Right kidney (tissue), 1 donor: ENCODE measurements at regions not wholly inside any gene's neighbourhood (a gene's known extent, or its start where the extent isn't known, plus 50 kb on each side); places are given as distances from the start of the nearest gene placed in this dataset.
"Not testable (repeated sequence)": the region's sequence is repeated elsewhere in the genome, so short reads cannot be mapped to it uniquely, and the experiment has no call there.

ENCODE experiments used
- DNase-seq: peaks from one replicate; pipeline ENCODE4 v3.0.0-alpha.2; 2016

DNA sequence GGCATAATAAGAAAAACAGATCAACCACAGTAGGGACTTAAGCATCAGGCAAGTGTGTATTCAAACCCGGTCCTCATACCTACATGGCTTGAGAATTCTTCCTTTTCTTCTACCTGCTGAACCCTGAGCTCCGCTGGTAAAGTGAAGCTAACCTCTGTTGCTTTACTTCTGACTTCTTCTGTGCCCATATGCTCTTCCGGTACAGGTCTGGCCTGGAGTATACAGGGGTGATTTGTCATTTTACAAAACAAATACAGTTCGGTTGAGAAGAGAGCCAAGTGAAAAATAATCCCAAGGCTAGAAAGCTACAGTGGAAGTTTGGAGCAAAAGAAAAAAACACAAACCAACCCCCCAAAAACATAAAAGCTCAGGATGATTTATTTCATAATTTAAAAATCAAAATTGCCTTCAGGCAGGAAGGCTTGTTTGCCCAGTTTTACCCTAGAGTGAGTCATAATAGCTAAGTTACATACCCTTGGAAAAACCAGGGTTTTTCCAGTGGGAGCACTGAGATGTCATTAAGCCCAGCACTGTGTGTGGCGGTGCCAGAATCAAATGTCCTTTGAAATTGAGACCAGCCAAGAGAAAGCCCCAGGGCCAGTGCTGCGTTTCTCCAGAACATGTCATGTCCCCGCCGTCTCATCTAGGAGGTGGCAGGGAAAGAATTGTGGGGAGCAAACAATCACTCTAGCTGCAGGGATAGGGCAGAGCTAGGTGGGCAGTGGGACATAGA lies 305.5 kb upstream of the ISX start:
- no peak for DNase-seq

DNA sequence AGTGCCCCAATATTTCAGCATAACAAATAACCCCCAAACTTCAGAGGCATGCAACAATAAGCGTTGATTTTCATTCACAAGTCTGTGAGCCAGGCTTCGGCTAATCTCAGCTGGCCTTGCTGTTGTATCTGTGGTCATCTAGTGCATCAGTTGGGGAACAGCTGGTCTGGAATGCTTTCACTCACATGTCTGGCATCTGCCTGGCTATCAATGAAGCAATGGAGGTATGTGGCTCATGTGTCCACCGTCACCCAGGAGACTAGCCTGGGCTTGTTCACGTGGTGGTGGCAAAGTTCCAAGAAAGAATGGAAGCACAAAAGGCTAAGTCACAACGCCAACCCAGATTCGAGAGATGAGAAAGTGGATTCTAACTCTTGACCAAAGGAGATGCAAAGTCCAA lies 304.8 kb upstream of the ISX start:
- DNase-seq, result no peak

DNA sequence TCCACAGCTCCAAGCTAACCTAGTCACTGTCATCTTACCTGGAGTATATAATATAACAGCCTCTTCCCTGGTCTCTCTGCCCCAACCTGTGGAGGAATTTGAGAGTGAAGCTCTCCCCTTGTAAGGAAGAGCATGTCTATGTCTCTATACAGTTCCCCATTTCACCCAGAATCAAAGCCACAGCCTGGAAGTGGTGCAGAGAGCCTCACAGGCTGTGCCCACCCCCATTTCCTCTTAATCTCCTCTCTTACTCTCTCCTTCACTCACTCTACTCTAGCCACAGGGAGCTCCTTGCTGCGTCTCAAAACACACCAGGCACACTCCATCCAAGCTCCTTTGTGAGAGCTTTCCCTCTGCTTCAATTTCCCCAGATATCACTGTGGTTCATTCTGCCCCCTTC lies 302.5 kb upstream of the ISX start:
- no peak for DNase-seq

DNA sequence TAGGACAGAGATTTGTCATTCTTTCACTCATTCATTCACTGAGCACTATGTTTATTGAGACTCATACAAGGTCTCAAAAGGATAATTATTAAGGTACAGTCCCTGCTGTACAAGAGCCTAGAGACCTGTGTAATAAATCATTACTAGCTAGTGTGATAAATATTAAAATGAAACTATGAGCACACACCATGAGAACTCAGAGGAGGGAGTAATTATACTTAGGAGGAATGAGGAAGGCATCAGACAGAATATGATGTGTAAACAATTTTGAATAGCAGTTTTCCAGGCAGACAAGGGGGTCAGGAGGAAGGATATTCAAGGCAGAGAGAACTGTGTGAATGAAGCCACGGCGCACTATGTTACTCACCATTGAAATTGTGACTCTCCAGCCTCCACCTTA lies 300.8 kb upstream of the ISX start:
- no peak for DNase-seq

DNA sequence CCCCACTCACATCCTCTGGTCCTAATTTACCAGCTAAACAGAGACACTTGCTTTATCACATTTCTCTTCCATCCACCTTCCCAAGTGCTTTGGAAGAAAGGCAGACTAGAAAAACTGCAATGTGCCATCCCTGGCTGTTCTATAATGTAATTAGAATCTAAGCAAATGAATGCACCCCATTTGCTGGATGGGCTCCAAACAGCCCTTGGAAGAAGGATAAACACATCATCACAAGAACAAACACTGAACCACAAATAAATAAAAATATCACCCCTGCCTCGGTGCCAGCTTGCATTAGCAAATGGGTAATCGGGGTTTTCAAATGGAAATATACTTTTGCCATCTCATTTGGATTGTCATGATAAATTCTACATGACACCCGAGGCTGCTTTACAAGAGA lies 296.6 kb upstream of the ISX start:
- DNase-seq, result no peak

- DNase-seq, result no peak
These were observed 289.1 kb upstream of the ISX start for GRCh38 chr22:34776817-34777216.

DNA sequence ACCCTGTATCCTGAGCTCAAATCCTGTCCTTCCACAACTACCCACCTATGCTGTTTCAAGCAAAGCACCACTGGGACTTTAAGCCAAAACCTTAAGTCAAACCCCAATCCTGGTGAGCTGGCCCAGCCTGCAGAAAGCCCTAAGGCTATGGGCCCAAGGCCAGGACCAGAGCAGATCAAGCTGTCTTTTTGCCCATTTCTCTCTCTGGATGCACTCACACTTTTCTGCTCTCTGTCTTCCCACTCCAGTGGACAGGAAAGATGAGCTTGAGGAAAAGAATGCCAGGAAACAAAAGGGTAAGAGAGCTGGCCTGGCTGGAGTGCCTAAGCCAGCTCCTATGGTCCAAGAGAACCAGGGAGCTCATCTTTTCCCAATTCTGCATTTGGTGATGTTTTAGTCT lies 284.3 kb upstream of the ISX start:
- no peak for DNase-seq

DNA sequence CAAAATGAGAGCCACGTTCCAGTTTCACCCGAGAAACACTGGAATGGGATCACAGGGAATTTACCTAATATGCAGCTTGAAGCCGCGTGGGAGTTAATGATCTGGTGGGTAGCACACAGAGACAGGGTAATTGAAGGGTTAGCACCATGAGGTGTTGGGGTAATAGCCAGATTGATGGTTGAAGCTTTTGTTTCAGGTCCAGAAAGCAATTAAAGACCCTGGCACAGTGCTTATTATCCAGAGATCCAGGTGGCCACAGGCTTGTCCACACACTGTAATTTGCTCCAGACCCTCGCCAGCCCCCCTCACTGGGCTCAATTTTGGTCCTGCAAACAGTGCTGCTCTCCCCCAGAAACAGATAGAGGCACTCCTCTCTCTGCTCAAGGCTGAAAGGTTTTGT lies 282.5 kb upstream of the ISX start:
- no peak for DNase-seq

DNA sequence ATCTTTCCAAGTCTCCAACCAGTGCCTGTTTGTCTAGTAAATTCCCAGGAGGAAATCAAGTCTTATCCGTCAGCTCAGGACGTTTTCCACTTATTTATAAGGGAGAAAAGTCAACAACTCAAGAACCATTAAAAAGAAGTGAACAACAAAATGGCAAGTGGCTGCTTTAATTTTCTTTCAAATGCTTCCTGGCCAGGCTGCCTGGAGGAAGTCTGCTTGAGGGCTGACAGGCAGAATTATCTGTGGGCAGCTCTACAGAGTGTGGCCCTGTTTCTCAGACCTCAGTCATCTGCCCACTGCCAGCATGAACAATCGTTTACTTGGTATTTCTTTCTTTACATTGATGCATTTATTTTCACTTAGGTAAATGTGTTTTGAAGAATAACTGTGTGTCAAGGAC lies 281.9 kb upstream of the ISX start:
- no peak for DNase-seq

- DNase-seq, result no peak
These were observed 268.1 kb upstream of the ISX start for GRCh38 chr22:34797826-34798225.

DNA sequence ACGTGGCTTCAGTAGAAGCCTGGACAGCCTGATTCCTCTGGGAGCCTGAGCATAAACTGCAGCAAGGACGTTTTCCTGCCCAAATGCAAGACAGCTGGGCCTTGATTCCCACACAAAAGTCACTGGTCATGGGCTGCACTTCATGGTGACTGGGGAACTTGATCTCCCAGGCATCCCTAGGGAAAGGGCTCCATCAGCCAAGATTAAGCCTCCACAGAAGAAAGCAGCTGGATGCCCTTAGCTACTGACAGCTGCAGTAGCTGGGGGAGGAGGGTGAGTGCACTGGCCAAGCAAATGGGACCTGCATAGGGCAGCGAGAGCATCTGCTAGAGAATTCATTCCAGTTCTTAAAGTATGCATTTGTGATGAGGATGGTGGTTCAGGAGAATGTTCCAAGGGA lies 267.4 kb upstream of the ISX start:
- peak; percentile 48 for DNase-seq

GRCh38 chr22:34800260-34800980 lies 265.5 kb upstream of the ISX start:
- peak; percentile 61 for DNase-seq

DNA sequence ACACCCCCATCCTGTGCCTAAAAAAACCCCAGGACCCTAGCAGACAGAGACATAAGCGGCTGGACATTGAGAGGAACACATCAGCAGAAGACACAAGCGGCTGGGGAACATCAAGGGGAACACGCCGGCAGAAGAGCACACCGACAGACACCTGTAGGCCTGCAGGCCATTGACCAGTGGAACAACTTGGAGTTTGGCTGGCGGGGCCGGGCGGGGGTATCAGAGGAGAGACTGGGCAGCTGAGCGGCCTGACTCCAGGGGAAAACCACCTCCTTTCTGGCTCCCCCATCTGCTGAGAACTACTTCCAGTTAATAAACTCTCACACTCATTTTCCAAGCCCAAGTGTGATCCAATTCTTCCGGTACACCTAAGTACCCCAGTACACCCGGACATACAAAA lies 264.7 kb upstream of the ISX start:
- DNase-seq, result no peak

- DNase-seq, result no peak
These were observed 261.9 kb upstream of the ISX start for GRCh38 chr22:34804091-34804490.

GRCh38 chr22:34804604-34805003 lies 261.4 kb upstream of the ISX start:
- no peak for DNase-seq

DNA sequence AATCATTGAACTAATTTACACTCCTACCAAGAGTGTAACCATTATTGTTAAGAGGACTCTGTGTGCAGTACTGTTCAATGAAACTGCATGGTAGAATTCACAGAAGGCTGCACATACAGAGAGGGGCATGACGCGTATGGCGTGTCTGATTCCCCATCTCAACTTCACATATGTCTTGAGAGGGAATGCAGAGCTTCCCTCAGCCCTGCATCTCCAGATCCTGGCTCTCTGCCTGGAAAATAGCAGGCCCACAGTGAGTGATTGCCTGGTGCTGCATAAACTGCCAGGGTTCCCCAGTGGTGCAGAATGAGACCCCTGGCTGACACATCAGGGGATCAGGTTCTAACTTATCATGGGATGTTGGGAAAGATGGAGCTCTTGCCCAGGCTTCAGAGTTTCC lies 260.2 kb upstream of the ISX start:
- no peak for DNase-seq

DNA sequence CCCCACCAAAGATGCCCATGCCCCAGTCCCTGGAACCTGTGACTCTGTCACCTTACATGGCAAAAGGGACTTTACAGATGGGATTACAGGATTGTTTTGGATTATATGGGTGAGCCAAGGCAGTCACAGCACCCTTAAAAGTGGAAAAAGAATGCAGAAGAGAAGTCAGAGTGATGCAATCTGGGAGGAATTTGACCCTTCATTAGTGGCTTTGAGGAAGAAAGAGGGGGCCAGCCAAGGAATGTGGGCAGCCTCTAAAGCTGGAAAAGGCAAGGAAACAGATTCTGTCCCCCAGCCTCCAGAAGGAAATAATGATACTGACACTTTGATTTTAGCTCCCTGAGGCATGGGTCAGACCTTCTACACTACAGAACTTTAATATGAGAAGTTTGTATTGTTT lies 257.3 kb upstream of the ISX start:
- DNase-seq, result no peak

- DNase-seq, result no peak
These were observed 253.3 kb upstream of the ISX start for GRCh38 chr22:34812631-34813030.

DNA sequence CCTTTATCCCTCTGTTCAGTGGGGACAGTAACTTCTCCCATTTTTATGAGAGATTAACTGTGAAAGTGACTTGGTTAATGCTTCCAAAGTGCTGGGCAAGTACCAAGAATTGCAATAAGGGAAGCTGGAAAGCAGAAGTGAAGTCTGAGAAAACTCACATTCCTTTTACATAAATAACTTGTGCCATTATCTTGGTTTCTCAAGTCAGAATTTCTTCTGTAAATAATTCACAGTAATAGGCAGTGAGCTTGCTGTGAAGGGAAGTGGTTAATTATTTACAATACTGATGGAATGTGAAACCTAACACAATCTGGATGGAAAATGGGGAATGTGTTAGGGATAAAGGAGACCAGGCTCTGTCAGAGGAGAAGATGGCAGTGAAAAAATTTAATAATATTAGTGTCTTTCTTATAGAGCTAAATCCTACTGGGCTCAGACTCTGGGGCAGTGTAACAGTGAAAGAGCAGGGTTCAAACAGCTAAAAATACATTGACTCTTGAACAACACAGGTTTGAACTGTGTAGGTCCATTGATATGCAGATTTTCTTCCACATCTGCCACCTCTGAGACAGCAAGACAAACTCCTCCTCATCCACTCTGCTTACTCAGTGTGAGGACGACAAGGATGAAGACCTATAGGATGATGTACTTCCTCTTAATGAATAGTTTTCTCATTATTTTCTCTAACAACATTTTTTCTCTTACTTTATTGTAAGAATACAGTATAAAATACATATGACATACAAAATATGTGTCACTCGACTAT lies 251.5 kb upstream of the ISX start:
- peak; percentile 29 for DNase-seq

GRCh38 chr22:34829485-34829884 lies 236.5 kb upstream of the ISX start:
- no peak for DNase-seq

GRCh38 chr22:34834059-34834458 lies 231.9 kb upstream of the ISX start:
- no peak for DNase-seq

DNA sequence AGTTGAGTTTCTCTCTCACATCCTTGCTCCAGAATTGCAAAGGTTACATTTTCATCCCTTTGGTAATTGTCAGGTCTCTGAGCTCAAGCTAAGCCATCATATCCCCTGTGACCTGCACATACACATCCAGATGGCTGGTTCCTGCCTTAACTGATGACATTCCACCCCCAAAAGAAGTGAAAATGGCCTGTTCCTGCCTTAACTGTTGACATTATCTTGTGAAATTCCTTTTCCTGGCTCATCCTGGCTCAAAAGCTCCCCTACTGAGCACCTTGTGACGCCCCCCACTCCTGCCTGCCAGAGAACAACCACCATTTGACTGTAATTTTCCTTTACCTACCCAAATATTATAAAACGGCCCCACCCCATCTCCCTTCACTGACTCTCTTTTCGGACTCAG lies 231.4 kb upstream of the ISX start:
- not testable (repeated sequence) for DNase-seq

- DNase-seq, result no peak
These were observed 224.6 kb upstream of the ISX start for GRCh38 chr22:34841331-34841771.

GRCh38 chr22:34841911-34842310 lies 224.0 kb upstream of the ISX start:
- DNase-seq, result no peak
